Liver (tissue), 8 donors: ENCODE measurements at regions not wholly inside any gene's neighbourhood (a gene's known extent, or its start where the extent isn't known, plus 50 kb on each side); places are given as distances from the start of the nearest gene placed in this dataset.

ENCODE experiments used
- DNase-seq: peaks from one replicate; pipeline ENCODE4 v3.0.0-alpha.2; 2017; ENCODE audit warnings: low spot score
- H3K27ac ChIP-seq, 2 donors: one replicate each; pipeline ENCODE4 v1.7.0; 2013; ENCODE audit warnings: inconsistent platforms in 2 of 2, low read length in 2 of 2, control low read depth in 1 of 2, low read depth in 1 of 2, mild to moderate bottlenecking in 1 of 2
- H3K27me3 ChIP-seq, 4 donors: one replicate each; pipeline versions ENCODE4 v1.6.1 to v1.7.0; 2013; ENCODE audit warnings: low read length in 3 of 4, inconsistent platforms in 1 of 4, mild to moderate bottlenecking in 1 of 4, moderate library complexity in 1 of 4; ENCODE audit not compliant: control insufficient read depth in 4 of 4, insufficient read depth in 4 of 4
- H3K36me3 ChIP-seq, 4 donors: one replicate each; pipeline versions ENCODE4 v1.6.1 to v1.7.0; 2013; ENCODE audit warnings: low read length in 3 of 4, mild to moderate bottlenecking in 3 of 4, low read depth in 1 of 4, moderate library complexity in 1 of 4; ENCODE audit not compliant: control insufficient read depth in 4 of 4, insufficient read depth in 3 of 4
- H3K4me1 ChIP-seq, 4 donors: one replicate each; pipeline versions ENCODE4 v1.6.1 to v1.7.0; 2013; ENCODE audit warnings: low read length in 3 of 4, mild to moderate bottlenecking in 3 of 4, moderate library complexity in 1 of 4; ENCODE audit not compliant: control insufficient read depth in 4 of 4, insufficient read depth in 4 of 4
- H3K4me3 ChIP-seq, 3 donors: one replicate each; pipeline versions ENCODE4 v1.6.1 to v1.7.0; 2013; ENCODE audit warnings: low read length in 3 of 3, control low read depth in 1 of 3, low read depth in 1 of 3, mild to moderate bottlenecking in 1 of 3
- H3K9ac ChIP-seq, 2 donors: one replicate each; pipeline ENCODE4 v1.7.0; 2013; ENCODE audit warnings: low read length in 2 of 2, mild to moderate bottlenecking in 2 of 2, moderate library complexity in 2 of 2, control low read depth in 1 of 2, low read depth in 1 of 2
- H3K9me3 ChIP-seq, 4 donors: one replicate each; pipeline versions ENCODE4 v1.6.1 to v1.7.0; 2013; ENCODE audit warnings: low read length in 3 of 4; ENCODE audit not compliant: control insufficient read depth in 4 of 4
- ATF3 ChIP-seq: IDR thresholded peaks from 2 replicates; pipeline ENCODE4 v1.6.1; 2016; ENCODE audit warnings: antibody characterized with exemption
- CTCF ChIP-seq: fragments of 150-350 bp; IDR thresholded peaks from 2 replicates; pipeline ENCODE4 v1.5.1; 2017; ENCODE audit warnings: improper control_type of control experiment, low read depth, low read length; ENCODE audit not compliant: missing input control
- EGR1 ChIP-seq, 2 donors: IDR thresholded peaks; 2 replicates each; pipeline ENCODE4 v1.6.1; 2016 to 2018; ENCODE audit warnings: antibody characterized with exemption in 2 of 2, low read depth in 2 of 2
- FOXA1 ChIP-seq: IDR thresholded peaks from 2 replicates; pipeline ENCODE4 v1.6.1; 2016; ENCODE audit warnings: antibody characterized with exemption
- FOXA2 ChIP-seq: IDR thresholded peaks from 2 replicates; pipeline ENCODE4 v1.6.1; 2016; ENCODE audit warnings: antibody characterized with exemption
- GABPA ChIP-seq, 2 donors: IDR thresholded peaks in 1 of 2; conservative IDR thresholded peaks in 1 of 2; 2 replicates each; pipeline ENCODE4 v1.6.1; 2016; ENCODE audit warnings: antibody characterized with exemption in 2 of 2, mild to moderate bottlenecking in 1 of 2, moderate library complexity in 1 of 2
- HNF4A ChIP-seq, 2 donors: conservative IDR thresholded peaks; 2 replicates each; pipeline ENCODE4 v1.6.1; 2016; ENCODE audit warnings: antibody characterized with exemption in 2 of 2, mild to moderate bottlenecking in 2 of 2
- HNF4G ChIP-seq: IDR thresholded peaks from 2 replicates; pipeline ENCODE4 v1.6.1; 2016; ENCODE audit warnings: antibody characterized with exemption
- JUND ChIP-seq, 2 donors: IDR thresholded peaks; 2 replicates each; pipeline ENCODE4 v1.6.1; 2016; ENCODE audit warnings: antibody characterized with exemption in 2 of 2
- MAX ChIP-seq: IDR thresholded peaks from 2 replicates; pipeline ENCODE4 v1.6.1; 2016; ENCODE audit warnings: antibody characterized with exemption
- NR2F2 ChIP-seq: IDR thresholded peaks from 2 replicates; pipeline ENCODE4 v1.6.1; 2016; ENCODE audit warnings: antibody characterized with exemption
- RAD21 ChIP-seq, 2 donors: IDR thresholded peaks; 2 replicates each; pipeline ENCODE4 v1.6.1; 2016; ENCODE audit warnings: antibody characterized with exemption in 2 of 2, mild to moderate bottlenecking in 2 of 2
- REST ChIP-seq: IDR thresholded peaks from 2 replicates; pipeline ENCODE4 v1.6.1; 2016; ENCODE audit warnings: antibody characterized with exemption, mild to moderate bottlenecking
- SP1 ChIP-seq: IDR thresholded peaks from 2 replicates; pipeline ENCODE4 v1.6.1; 2018; ENCODE audit warnings: antibody characterized with exemption, mild to moderate bottlenecking
- TAF1 ChIP-seq: conservative IDR thresholded peaks from 2 replicates; pipeline ENCODE4 v1.6.1; 2016; ENCODE audit warnings: antibody characterized with exemption, mild to moderate bottlenecking
- YY1 ChIP-seq: IDR thresholded peaks from 2 replicates; pipeline ENCODE4 v1.6.1; 2016; ENCODE audit warnings: antibody characterized with exemption, mild to moderate bottlenecking
- ZBTB33 ChIP-seq: IDR thresholded peaks from 2 replicates; pipeline ENCODE4 v1.6.1; 2016; ENCODE audit warnings: antibody characterized with exemption
- WGBS: extraction: QIAGEN DNeasy Blood & Tissue Kit; methylation state at CpG from one replicate; pipeline ENCODE4 v1.1.7; 2013; 5-methylcytosine and 5-hydroxymethylcytosine counted together
- donor health status: healthy.
- donor health status: healthy.
- donor health status: healthy.
- donor health status: healthy.
- donor health status: healthy.

GRCh38 chr4:147041376-147041775, 95.7 kb upstream of the TTC29 start:
- H3K27ac ChIP-seq: no peak overlapping the region
- DNase-seq: no peak
- 68% methylated on average over 4 of the region's 4 CpGs for WGBS
- peaks cover 0 to 6% (median 2%) of the 10 kb centered on the region in 4 donors for H3K27me3 ChIP-seq
- TF ChIP-seq HNF4G (no peak), ZBTB33 (no peak), EGR1 (IDR thresholded peaks at IDR 0.05; ENCODE audit: low read depth in 2 of 2) (no peak), TAF1 (no peak), FOXA2 (no peak), RAD21 (IDR thresholded peaks at IDR 0.05) (no peak), JUND (IDR thresholded peaks at IDR 0.05) (no peak), GABPA (IDR thresholded peaks at IDR 0.05 in 1 of 2, conservative IDR thresholded peaks at IDR 0.05 in 1 of 2) (no peak), FOXA1 (no peak), REST (no peak), SP1 (no peak)
- H3K4me3 ChIP-seq: no peak overlapping the region
- H3K9ac ChIP-seq: no peak overlapping the region
- no peaks in the 10 kb centered on the region for H3K9me3 ChIP-seq
- H3K4me1 ChIP-seq: no peaks in the 10 kb centered on the region
- H3K36me3 ChIP-seq: no peaks in the 10 kb centered on the region

- Histone ChIP-seq H3K4me3 (no peak overlapping the region), H3K36me3 (no peaks in the 10 kb centered on the region), H3K9ac (no peak overlapping the region), H3K27me3 (peaks cover 0 to 8% (median 2%) of the 10 kb centered on the region in 4 donors), H3K4me1 (no peaks in the 10 kb centered on the region), H3K9me3 (no peaks in the 10 kb centered on the region), H3K27ac (no peak overlapping the region)
- no peak for DNase-seq
- TF ChIP-seq FOXA2 (no peak), MAX (no peak), HNF4G (no peak), ATF3 (no peak), EGR1 (IDR thresholded peaks at IDR 0.05; ENCODE audit: low read depth in 2 of 2) (no peak), ZBTB33 (no peak), YY1 (no peak), CTCF (no peak), TAF1 (no peak), HNF4A (conservative IDR thresholded peaks at IDR 0.05) (no peak), FOXA1 (no peak), REST (no peak), SP1 (no peak), NR2F2 (no peak)
- WGBS: 85% methylated on average over 1 of the region's 1 CpG
These were observed 96.4 kb upstream of the TTC29 start for GRCh38 chr4:147042046-147042445.
